ENCODE measurements at regions not wholly inside any gene's neighbourhood (a gene's known extent, or its start where the extent isn't known, plus 50 kb on each side); places are given as distances from the start of the nearest gene placed in this dataset.

DNA sequence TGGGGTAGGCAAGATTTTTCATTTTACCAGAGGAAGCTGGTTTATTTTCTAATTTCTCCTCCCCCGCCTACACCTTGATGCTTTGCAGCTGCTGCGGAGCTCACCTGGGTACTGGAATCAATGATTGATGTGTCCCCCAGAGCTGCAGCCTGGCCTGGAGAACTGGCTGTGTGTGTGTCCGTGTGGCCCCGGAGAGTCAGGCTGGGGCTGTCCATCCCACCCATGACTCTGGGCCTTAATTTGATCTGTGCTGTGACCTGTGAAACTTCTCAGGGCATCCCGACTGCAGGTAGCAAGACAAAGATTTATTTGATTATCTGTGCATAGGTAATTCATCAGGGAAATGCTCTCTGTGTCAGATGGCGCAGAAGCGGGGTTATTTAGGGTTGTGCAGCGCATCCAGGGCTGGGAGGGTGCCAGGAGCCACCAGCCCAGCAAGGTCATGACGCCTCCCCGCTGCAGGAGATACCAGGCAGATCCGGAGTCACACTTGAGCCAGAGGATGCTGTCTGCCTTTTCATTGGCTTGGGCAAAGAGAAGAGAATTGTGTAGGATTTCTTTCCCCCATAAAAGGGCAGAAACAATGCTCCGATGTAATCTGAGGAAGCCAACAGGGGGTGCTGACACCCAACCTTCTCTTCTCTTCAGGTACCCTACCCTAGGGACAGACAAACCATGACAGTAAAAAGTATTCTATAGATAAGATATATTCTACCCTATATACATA lies 346.6 kb downstream of the TSHZ3 start:
- TF ChIP-seq, protein P1, sequence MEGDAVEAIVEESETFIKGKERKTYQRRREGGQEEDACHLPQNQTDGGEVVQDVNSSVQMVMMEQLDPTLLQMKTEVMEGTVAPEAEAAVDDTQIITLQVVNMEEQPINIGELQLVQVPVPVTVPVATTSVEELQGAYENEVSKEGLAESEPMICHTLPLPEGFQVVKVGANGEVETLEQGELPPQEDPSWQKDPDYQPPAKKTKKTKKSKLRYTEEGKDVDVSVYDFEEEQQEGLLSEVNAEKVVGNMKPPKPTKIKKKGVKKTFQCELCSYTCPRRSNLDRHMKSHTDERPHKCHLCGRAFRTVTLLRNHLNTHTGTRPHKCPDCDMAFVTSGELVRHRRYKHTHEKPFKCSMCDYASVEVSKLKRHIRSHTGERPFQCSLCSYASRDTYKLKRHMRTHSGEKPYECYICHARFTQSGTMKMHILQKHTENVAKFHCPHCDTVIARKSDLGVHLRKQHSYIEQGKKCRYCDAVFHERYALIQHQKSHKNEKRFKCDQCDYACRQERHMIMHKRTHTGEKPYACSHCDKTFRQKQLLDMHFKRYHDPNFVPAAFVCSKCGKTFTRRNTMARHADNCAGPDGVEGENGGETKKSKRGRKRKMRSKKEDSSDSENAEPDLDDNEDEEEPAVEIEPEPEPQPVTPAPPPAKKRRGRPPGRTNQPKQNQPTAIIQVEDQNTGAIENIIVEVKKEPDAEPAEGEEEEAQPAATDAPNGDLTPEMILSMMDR (IDR thresholded peaks at IDR 0.05), result no peak
- TF ChIP-seq POLR2A (IDR thresholded peaks at IDR 0.05), result no peak
- TF ChIP-seq POLR2AphosphoS5 (IDR thresholded peaks at IDR 0.05), result no peak
- TF ChIP-seq EP300 (IDR thresholded peaks at IDR 0.05), result no peak

All from gastroesophageal sphincter (tissue), 3 donors.